HG02588 (cell line): ENCODE measurements at regions not wholly inside any gene's neighbourhood (a gene's known extent, or its start where the extent isn't known, plus 50 kb on each side); places are given as distances from the start of the nearest gene placed in this dataset.
"Not testable (repeated sequence)": the region's sequence is repeated elsewhere in the genome, so short reads cannot be mapped to it uniquely, and the experiment has no call there.

Experiments used
- ATAC-seq: cut with Tn5 transposase; IDR thresholded peaks from one replicate; pipeline ENCODE4 v1.9.1; 2021; ENCODE audit warnings: mild to moderate bottlenecking, moderate library complexity; ENCODE audit not compliant: unreplicated experiment

- no peak for ATAC-seq
Observed at GRCh38 chr14:106651016-106651415, 1124.6 kb downstream of the TMEM121 start.

GRCh38 chr14:106652494-106652893 is 1126.1 kb downstream of the TMEM121 start:
- peak; percentile 65 for ATAC-seq

GRCh38 chr14:106657460-106657859 is 1131.1 kb downstream of the TMEM121 start:
- ATAC-seq: no peak

GRCh38 chr14:106658066-106658860 is 1131.9 kb downstream of the TMEM121 start:
- ATAC-seq: not testable (repeated sequence)

- not testable (repeated sequence) for ATAC-seq
Observed at GRCh38 chr14:106661561-106661960, 1135.2 kb downstream of the TMEM121 start.

GRCh38 chr14:106662936-106663550 is 1136.7 kb downstream of the TMEM121 start:
- no peak for ATAC-seq

- not testable (repeated sequence) for ATAC-seq
Observed at GRCh38 chr14:106663805-106664410, 1137.5 kb downstream of the TMEM121 start.

- no peak for ATAC-seq
Observed at GRCh38 chr14:106665814-106666213, 1139.4 kb downstream of the TMEM121 start.

- no peak for ATAC-seq
Observed at GRCh38 chr14:106666341-106666740, 1140.0 kb downstream of the TMEM121 start.

- ATAC-seq: no peak
Observed at GRCh38 chr14:106670011-106670410, 1143.6 kb downstream of the TMEM121 start.

GRCh38 chr14:106674093-106674492 is 1147.7 kb downstream of the TMEM121 start:
- not testable (repeated sequence) for ATAC-seq

- ATAC-seq: not testable (repeated sequence)
Observed at GRCh38 chr14:106674509-106675125, 1148.2 kb downstream of the TMEM121 start.

GRCh38 chr14:106675716-106676115 is 1149.3 kb downstream of the TMEM121 start:
- not testable (repeated sequence) for ATAC-seq

GRCh38 chr14:106679776-106680175 is 1153.4 kb downstream of the TMEM121 start:
- ATAC-seq: no peak

GRCh38 chr14:106681161-106681560 is 1154.8 kb downstream of the TMEM121 start:
- ATAC-seq: no peak

- ATAC-seq: no peak
Observed at GRCh38 chr14:106681568-106681967, 1155.2 kb downstream of the TMEM121 start.

- ATAC-seq: no peak
Observed at GRCh38 chr14:106683631-106684030, 1157.2 kb downstream of the TMEM121 start.

- no peak for ATAC-seq
Observed at GRCh38 chr14:106686533-106686932, 1160.2 kb downstream of the TMEM121 start.

- no peak for ATAC-seq
Observed at GRCh38 chr14:106690333-106690891, 1164.0 kb downstream of the TMEM121 start.

GRCh38 chr14:106691601-106692291 is 1165.4 kb downstream of the TMEM121 start:
- ATAC-seq: peak; percentile 73
